ENCODE measurements at regions not wholly inside any gene's neighbourhood (a gene's known extent, or its start where the extent isn't known, plus 50 kb on each side); places are given as distances from the start of the nearest gene placed in this dataset.

DNA sequence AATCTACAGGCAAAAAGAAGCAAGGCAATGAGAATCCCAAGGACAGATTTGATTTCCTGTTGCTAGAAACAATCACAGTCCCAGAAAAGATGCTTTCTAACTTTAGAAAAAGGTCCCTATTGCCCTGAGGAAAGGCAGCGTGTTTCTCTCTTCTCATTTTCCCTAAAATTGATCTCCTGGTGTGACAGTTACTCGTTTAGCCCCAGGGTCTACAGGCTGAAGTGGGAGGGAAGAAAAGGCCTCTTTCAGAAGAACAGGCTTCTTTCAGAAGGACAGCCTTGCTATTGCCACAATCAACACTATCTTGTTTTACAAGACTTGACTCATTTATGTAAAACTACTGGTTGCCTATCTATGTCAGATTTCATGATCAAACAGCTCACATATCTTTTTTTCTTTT, 121.8 kb upstream of the OR4E1 start:
- TF ChIP-seq EZH2 (IDR thresholded peaks at IDR 0.05) (no peak), POLR2AphosphoS5 (IDR thresholded peaks at IDR 0.05; ENCODE audit: borderline replicate concordance, low read depth, low read length) (no peak)

All from SK-N-MC (cell line).